HCT116 (cell line): ENCODE measurements at regions not wholly inside any gene's neighbourhood (a gene's known extent, or its start where the extent isn't known, plus 50 kb on each side); places are given as distances from the start of the nearest gene placed in this dataset.

ENCODE experiments used
- ATAC-seq: fragments of 200-7000 bp; cut with Tn5 transposase; 2 replicates; pipeline ENCODE4 v1.9.1; 2020; ENCODE audit warnings: mild to moderate bottlenecking, moderate library complexity
- BruUV-seq: library from RNA; stranded (reverse); fragments of 400-500 nt; replicated peaks from 2 replicates; lab custom pipeline; 2021; lab: Mats Ljungman, UMichigan
- CTCF ChIA-PET: fragments of 300-600 bp; sonication (Branson Sonifier 250); formaldehyde crosslinking; loops from one replicate; lab custom pipeline; 2021; ENCODE audit warnings: antibody characterized with exemption; lab: Charles Lee
- POLR2A ChIA-PET: fragments of 300-600, 350-600 bp; sonication (Branson Sonifier 250); formaldehyde crosslinking; loops from one replicate; lab custom pipeline; 2021; ENCODE audit warnings: antibody characterized with exemption; lab: Charles Lee
- RAD21 ChIA-PET, 2 experiments: fragments of 300-600 bp; sonication (Branson Sonifier 250); formaldehyde crosslinking; loops; one replicate each; lab custom pipeline; 2023; ENCODE audit warnings: low total read pairs in 2 of 2; ENCODE audit not compliant: uncharacterized antibody in 2 of 2, unreplicated experiment in 2 of 2, low non-redundant PET in 1 of 2; lab: Charles Lee
- DNase-seq: peaks from one replicate; pipeline ENCODE4 v3.0.0-alpha.2; 2010; ENCODE audit warnings: low read depth, low spot score
- H2AFZ ChIP-seq: fragments of 200-600 bp; shearing (Covaris generic), sonication (generic); 2 replicates; pipeline ENCODE4 v1.6.1; 2017; ENCODE audit warnings: low read depth, mixed run types, mixed read lengths, antibody characterized with exemption, low read length; ENCODE audit not compliant: poor library complexity, severe bottlenecking
- H3K27ac ChIP-seq: 2 replicates; pipeline ENCODE4 v1.5.1; 2012; ENCODE audit warnings: low read depth, low read length
- H3K27me3 ChIP-seq: fragments of 200-600 bp; sonication (generic); 2 replicates; pipeline ENCODE4 v1.6.1; 2016; ENCODE audit warnings: mixed run types, low read length, mixed read lengths; ENCODE audit not compliant: insufficient read depth
- H3K36me3 ChIP-seq, 2 experiments: fragments of 200-500 bp in 1 of 2; fragments of 200-600 bp in 1 of 2; sonication (Bioruptor generic) in 1 of 2; sonication (generic) in 1 of 2; 2 replicates each; pipeline versions ENCODE4 v1.5.1 to v1.6.1; 2014 to 2016; ENCODE audit warnings: low read length in 2 of 2, inconsistent platforms in 1 of 2, mixed read lengths in 1 of 2, mixed run types in 1 of 2; ENCODE audit not compliant: insufficient read depth in 2 of 2, control insufficient read depth in 1 of 2
- H3K4me1 ChIP-seq, 2 experiments: fragments of 200-600 bp in 1 of 2; sonication (generic) in 1 of 2; 2 replicates each; pipeline versions ENCODE4 v1.5.1 to v1.6.1; 2012 to 2017; ENCODE audit warnings: low read length in 2 of 2, inconsistent platforms in 1 of 2, mild to moderate bottlenecking in 1 of 2, mixed read lengths in 1 of 2, mixed run types in 1 of 2, moderate library complexity in 1 of 2; ENCODE audit not compliant: insufficient read depth in 2 of 2, control insufficient read depth in 1 of 2
- H3K4me2 ChIP-seq: fragments of 200-600 bp; sonication (generic); 2 replicates; pipeline ENCODE4 v1.6.1; 2017; ENCODE audit warnings: mixed run types, low read length, mixed read lengths
- H3K4me3 ChIP-seq, 2 experiments: fragments of 200-600 bp in 1 of 2; sonication (generic) in 1 of 2; replicated peaks in 1 of 2; 2 replicates each; pipeline ENCODE4 v1.5.1; 2011 to 2016; ENCODE audit warnings: low read length in 2 of 2, control low read depth in 1 of 2, low read depth in 1 of 2, mild to moderate bottlenecking in 1 of 2, mixed read lengths in 1 of 2, mixed run types in 1 of 2
- H3K79me2 ChIP-seq: fragments of 200-600 bp; sonication (generic); 2 replicates; pipeline ENCODE4 v1.6.1; 2017; ENCODE audit warnings: mild to moderate bottlenecking, mixed run types, low read length, moderate library complexity, mixed read lengths; ENCODE audit not compliant: insufficient read depth
- H3K9ac ChIP-seq: fragments of 200-600 bp; sonication (generic); 2 replicates; pipeline ENCODE4 v1.6.1; 2016; ENCODE audit warnings: low read length, mixed read lengths
- H3K9me2 ChIP-seq: fragments of 200-600 bp; sonication (generic), shearing (Covaris generic); 2 replicates; pipeline ENCODE4 v1.6.1; 2017; ENCODE audit warnings: mixed run types, mild to moderate bottlenecking, moderate library complexity; ENCODE audit not compliant: insufficient read depth
- H3K9me3 ChIP-seq, 2 experiments: fragments of 200-500 bp in 1 of 2; fragments of 200-600 bp in 1 of 2; sonication (Bioruptor generic) in 1 of 2; sonication (generic) in 1 of 2; 2 replicates each; pipeline ENCODE4 v1.6.1; 2014 to 2017; ENCODE audit warnings: low read length in 2 of 2, mixed read lengths in 2 of 2, inconsistent platforms in 1 of 2, low read depth in 1 of 2, mild to moderate bottlenecking in 1 of 2, mixed run types in 1 of 2, moderate library complexity in 1 of 2; ENCODE audit not compliant: control insufficient read depth in 1 of 2, insufficient read depth in 1 of 2
- H4K20me1 ChIP-seq: fragments of 200-600 bp; sonication (generic), shearing (Covaris generic); 2 replicates; pipeline ENCODE4 v1.6.1; 2017; ENCODE audit warnings: mixed run types, mild to moderate bottlenecking, moderate library complexity; ENCODE audit not compliant: insufficient read depth
- CBX3 ChIP-seq: IDR thresholded peaks from 2 replicates; pipeline ENCODE4 v1.6.1; 2012; ENCODE audit warnings: low read depth
- CEBPB ChIP-seq: IDR thresholded peaks from 2 replicates; pipeline ENCODE4 v1.6.1; 2012; ENCODE audit warnings: low read depth
- EGR1 ChIP-seq: IDR thresholded peaks from 2 replicates; pipeline ENCODE4 v1.6.1; 2012; ENCODE audit warnings: low read depth
- ELF1 ChIP-seq: IDR thresholded peaks from 2 replicates; pipeline ENCODE4 v1.6.1; 2012; ENCODE audit warnings: low read depth, borderline replicate concordance
- EZH2 ChIP-seq: fragments of 200-600 bp; sonication (generic); IDR thresholded peaks from 2 replicates; pipeline ENCODE4 v1.6.1; 2017; ENCODE audit warnings: antibody characterized with exemption, mixed run types
- EZH2phosphoT487 ChIP-seq: fragments of 200-600 bp; IDR thresholded peaks from 2 replicates; pipeline ENCODE4 v1.6.1; 2018; ENCODE audit warnings: antibody characterized with exemption, borderline replicate concordance
- FOSL1 ChIP-seq: IDR thresholded peaks from 2 replicates; pipeline ENCODE4 v1.6.1; 2012; ENCODE audit warnings: low read depth
- JUND ChIP-seq: IDR thresholded peaks from 2 replicates; pipeline ENCODE4 v1.6.1; 2012
- POLR2A ChIP-seq: IDR thresholded peaks from 2 replicates; pipeline ENCODE4 v1.7.0; 2011; ENCODE audit warnings: borderline replicate concordance; ENCODE audit not compliant: insufficient read depth, insufficient read length; ENCODE audit errors: extremely low read depth
- RAD21 ChIP-seq: IDR thresholded peaks from 2 replicates; pipeline ENCODE4 v1.6.1; 2012; ENCODE audit warnings: low read depth, mild to moderate bottlenecking
- SIN3A ChIP-seq: IDR thresholded peaks from 2 replicates; pipeline ENCODE4 v1.6.1; 2012; ENCODE audit warnings: low read depth
- SP1 ChIP-seq: IDR thresholded peaks from 2 replicates; pipeline ENCODE4 v1.6.1; 2012; ENCODE audit warnings: low read depth
- SRF ChIP-seq: IDR thresholded peaks from 2 replicates; pipeline ENCODE4 v1.6.1; 2012; ENCODE audit warnings: low read depth
- TCF7L2 ChIP-seq: IDR thresholded peaks from 2 replicates; pipeline ENCODE4 v1.7.0; 2011; ENCODE audit warnings: borderline replicate concordance, inconsistent platforms; ENCODE audit not compliant: insufficient read depth, insufficient read length; ENCODE audit errors: extremely low read depth
- YY1 ChIP-seq: IDR thresholded peaks from 2 replicates; pipeline ENCODE4 v1.6.1; 2011; ENCODE audit warnings: low read length, low read depth, moderate library complexity, mild to moderate bottlenecking; ENCODE audit not compliant: insufficient replicate concordance; ENCODE audit errors: extremely low read depth
- ZFX ChIP-seq: fragments of 450-650 bp; IDR thresholded peaks from 2 replicates; pipeline ENCODE4 v1.6.1; 2017
- intact Hi-C: fragments of 100-400 bp; cut with micrococcal nuclease; formaldehyde crosslinking; loops from 2 replicates; pipeline ENCODE4 v1.10.0; 2022
- TF ChIP-seq, protein P1 (sequence below): IDR thresholded peaks from 2 replicates; pipeline ENCODE4 v1.6.1; 2012
- TF ChIP-seq, protein P2 (sequence below): IDR thresholded peaks from 2 replicates; pipeline ENCODE4 v1.6.1; 2012; ENCODE audit warnings: low read depth

DNA sequence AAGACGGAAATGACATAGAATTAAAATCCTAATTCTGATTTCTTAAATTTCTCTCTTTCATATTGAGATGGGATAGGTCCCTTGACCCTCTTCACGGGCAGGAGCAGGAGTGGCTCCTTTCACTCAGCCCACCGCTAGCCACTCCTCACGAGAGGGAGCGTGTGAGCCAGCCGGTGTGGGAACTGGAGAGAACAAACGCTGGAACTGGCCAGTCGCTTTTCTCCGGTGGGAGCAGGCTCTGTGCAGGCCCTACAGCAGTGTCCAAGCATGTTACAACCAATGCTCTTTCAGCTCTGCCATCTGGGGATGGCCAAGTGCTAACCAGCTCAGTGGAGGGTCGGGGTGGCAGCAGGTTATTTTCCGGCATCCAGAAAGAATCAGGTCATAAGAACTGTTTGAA lies 815.5 kb upstream of the ADGRL4 start:
- no TSS peak for BruUV-seq
- Histone ChIP-seq H3K27ac (no peak overlapping the region), H3K4me2 (no peak overlapping the region), H3K9me3 (0 out of 4 replicates have a peak, but pooled peaks cover 0 to 3% of the 10 kb centered on the region in 2 experiments), H3K4me1 (no peaks in the 10 kb centered on the region), H3K27me3 (no peaks in the 10 kb centered on the region), H3K9me2 (no peaks in the 10 kb centered on the region; the same call in 1 of the 2 replicates), H2AFZ (no peak overlapping the region), H3K79me2 (no peaks in the 10 kb centered on the region), H3K36me3 (no peaks in the 10 kb centered on the region), H3K4me3 (no peak overlapping the region), H4K20me1 (no peaks in the 10 kb centered on the region), H3K9ac (no peak overlapping the region)
- TF ChIP-seq CEBPB (no peak), YY1 (no peak), SP1 (no peak), FOSL1 (no peak), SIN3A (no peak), RAD21 (no peak), TCF7L2 (no peak), JUND (no peak)
- CTCF ChIA-PET: no interaction called here
- POLR2A ChIA-PET: no interaction called here
- ATAC-seq (no peak), DNase-seq (no peak)
- RAD21 ChIA-PET: no interaction called here
- intact Hi-C loops: no loop called here

DNA sequence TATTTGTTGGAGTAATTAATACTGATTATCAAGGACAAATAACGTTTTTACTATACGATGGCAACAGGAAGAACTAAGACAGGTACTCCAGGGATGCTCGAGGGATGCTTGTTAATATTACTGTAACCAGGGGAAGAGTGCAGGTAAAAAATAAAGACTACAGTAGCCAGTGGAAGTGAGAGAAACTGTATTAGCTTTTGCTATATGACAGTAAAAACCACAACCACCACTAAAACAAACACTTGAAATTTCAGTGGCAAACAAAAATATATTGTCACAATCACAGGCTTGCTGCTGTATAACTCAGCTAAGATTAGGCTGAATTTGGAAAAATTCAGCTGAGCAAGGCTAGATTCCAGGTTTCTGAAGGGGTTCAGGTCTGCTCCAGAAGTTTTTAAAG lies 812.6 kb upstream of the ADGRL4 start:
- Histone ChIP-seq H3K27me3 (no peaks in the 10 kb centered on the region), H3K9me3 (0 out of 4 replicates have a peak, but pooled peaks cover 0 to 3% of the 10 kb centered on the region in 2 experiments), H2AFZ (no peak overlapping the region), H3K79me2 (no peaks in the 10 kb centered on the region), H3K4me1 (no peaks in the 10 kb centered on the region), H3K9me2 (no peaks in the 10 kb centered on the region; the same call in 1 of the 2 replicates), H3K4me2 (no peak overlapping the region), H3K27ac (no peak overlapping the region), H3K4me3 (no peak overlapping the region), H3K36me3 (no peaks in the 10 kb centered on the region), H4K20me1 (no peaks in the 10 kb centered on the region), H3K9ac (no peak overlapping the region)
- POLR2A ChIA-PET: no interaction called here
- BruUV-seq: no TSS peak
- CTCF ChIA-PET: no interaction called here
- RAD21 ChIA-PET: no interaction called here
- intact Hi-C loops: no loop called here
- DNase-seq (no peak), ATAC-seq (no peak)
- TF ChIP-seq YY1 (no peak), CEBPB (no peak), POLR2A (no peak), TCF7L2 (no peak), EGR1 (no peak), SRF (no peak), EZH2phosphoT487 (no peak), CBX3 (no peak), EZH2 (no peak), ZFX (no peak), RAD21 (no peak), ELF1 (no peak)
- TF ChIP-seq, protein P1, sequence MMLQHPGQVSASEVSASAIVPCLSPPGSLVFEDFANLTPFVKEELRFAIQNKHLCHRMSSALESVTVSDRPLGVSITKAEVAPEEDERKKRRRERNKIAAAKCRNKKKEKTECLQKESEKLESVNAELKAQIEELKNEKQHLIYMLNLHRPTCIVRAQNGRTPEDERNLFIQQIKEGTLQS: no peak
- TF ChIP-seq, protein P2, sequence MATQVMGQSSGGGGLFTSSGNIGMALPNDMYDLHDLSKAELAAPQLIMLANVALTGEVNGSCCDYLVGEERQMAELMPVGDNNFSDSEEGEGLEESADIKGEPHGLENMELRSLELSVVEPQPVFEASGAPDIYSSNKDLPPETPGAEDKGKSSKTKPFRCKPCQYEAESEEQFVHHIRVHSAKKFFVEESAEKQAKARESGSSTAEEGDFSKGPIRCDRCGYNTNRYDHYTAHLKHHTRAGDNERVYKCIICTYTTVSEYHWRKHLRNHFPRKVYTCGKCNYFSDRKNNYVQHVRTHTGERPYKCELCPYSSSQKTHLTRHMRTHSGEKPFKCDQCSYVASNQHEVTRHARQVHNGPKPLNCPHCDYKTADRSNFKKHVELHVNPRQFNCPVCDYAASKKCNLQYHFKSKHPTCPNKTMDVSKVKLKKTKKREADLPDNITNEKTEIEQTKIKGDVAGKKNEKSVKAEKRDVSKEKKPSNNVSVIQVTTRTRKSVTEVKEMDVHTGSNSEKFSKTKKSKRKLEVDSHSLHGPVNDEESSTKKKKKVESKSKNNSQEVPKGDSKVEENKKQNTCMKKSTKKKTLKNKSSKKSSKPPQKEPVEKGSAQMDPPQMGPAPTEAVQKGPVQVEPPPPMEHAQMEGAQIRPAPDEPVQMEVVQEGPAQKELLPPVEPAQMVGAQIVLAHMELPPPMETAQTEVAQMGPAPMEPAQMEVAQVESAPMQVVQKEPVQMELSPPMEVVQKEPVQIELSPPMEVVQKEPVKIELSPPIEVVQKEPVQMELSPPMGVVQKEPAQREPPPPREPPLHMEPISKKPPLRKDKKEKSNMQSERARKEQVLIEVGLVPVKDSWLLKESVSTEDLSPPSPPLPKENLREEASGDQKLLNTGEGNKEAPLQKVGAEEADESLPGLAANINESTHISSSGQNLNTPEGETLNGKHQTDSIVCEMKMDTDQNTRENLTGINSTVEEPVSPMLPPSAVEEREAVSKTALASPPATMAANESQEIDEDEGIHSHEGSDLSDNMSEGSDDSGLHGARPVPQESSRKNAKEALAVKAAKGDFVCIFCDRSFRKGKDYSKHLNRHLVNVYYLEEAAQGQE: no peak
